NCI-H2227 treated with DMSO at 0.1 percent for 48 hours (cell line): ENCODE measurements at regions not wholly inside any gene's neighbourhood (a gene's known extent, or its start where the extent isn't known, plus 50 kb on each side); places are given as distances from the start of the nearest gene placed in this dataset.
"Not testable (repeated sequence)": the region's sequence is repeated elsewhere in the genome, so short reads cannot be mapped to it uniquely, and the experiment has no call there.

Experiments
- DNase-seq: peaks from one replicate; lab custom pipeline; 2025; lab: John Stamatoyannopoulos, UW

GRCh38 chr1:235059221-235059620, 69.4 kb downstream of the TOMM20 start:
- DNase-seq: no peak

- no peak for DNase-seq
These were observed 69.9 kb downstream of the TOMM20 start for GRCh38 chr1:235058695-235059094.

DNA sequence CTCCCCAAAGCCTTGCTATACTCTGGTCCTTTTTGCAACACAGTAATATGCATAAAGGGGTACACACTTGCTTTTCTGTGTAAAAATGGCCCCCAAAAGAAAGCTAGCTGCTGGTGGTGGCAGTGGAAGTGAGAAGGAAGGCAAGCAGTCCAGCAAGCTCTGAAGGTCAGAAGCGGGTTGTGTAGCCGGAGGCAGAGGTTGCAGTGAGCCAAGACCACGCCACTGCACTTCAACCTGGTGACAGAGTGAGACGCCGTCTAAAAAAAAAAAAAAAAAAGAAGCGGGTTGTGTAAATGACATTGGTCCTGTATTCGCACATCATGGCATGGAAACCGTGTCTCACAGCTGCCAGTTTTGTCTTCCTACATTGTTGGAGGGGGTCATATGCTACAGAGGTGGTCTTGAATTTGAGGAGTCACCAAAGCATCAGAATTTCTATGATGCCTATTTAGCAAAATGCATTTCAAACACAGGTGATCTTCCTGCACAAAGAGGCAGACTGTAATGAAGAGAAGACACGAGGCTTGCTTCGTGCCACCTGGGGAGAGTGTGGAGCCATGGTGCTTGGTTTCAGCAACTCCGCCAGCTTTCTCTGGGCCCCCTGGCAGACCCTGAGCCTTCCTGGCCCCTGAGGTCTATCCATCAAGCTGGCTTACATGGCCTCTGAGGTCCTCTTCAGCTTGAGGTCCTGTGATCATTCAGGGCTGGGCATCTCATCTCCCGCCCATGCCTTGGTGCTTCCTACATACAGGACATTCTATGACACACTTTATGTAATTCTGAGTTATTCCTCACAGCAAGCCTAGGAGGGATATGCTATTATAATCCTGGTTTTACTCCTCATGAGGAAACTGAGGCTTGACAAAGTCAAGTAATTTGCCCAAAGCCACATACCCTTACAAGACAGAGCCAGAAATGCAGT, 71.0 kb downstream of the TOMM20 start:
- DNase-seq: no peak

GRCh38 chr1:235056937-235057336, 71.7 kb downstream of the TOMM20 start:
- DNase-seq: no peak

GRCh38 chr1:235054936-235055335, 73.7 kb downstream of the TOMM20 start:
- DNase-seq: no peak

GRCh38 chr1:235054466-235054865, 74.2 kb downstream of the TOMM20 start:
- no peak for DNase-seq

DNA sequence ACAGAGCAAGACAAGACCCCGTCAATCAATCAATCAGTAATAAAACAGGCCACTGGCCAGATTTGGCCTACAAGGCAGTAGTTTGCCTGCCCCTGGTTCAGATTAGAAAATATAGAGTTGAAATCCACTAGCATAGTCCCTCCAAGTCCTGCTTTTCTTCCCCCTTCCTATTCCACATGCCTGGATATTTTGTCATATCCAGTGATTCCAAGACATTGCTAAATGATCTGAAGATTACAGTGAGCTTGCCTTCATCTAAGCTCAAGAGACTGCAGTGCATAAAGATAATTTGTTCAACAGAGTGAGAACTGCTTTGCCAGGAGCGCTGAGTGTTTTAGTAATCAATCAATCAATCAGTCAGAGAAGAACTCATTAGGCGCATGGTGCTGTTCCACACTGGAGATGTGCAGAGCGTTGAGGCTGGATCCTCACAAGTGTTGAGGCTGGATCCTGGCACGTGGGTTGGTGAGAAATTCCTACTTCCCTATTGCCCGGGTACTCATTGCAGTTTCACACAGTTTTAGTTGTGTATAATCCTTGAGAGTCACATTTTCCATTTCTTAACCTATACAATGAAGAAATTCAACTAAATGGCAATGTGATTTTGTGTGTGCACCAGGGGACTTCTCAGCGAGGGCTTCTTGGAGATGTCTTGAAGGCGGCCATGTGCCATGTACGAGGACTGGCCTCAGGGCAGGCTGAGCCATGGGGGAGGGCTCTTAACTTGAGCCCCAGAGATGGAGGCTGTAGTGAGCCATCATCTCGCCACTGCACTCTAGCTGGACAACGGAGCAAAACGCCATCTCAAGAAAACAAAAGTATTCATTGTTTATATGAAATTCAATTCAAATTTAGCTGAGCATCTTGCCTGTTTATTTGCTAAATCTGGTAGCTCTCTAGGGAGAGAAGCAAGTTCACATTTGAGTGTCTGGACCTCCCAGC, 76.3 kb downstream of the TOMM20 start:
- DNase-seq: no peak

DNA sequence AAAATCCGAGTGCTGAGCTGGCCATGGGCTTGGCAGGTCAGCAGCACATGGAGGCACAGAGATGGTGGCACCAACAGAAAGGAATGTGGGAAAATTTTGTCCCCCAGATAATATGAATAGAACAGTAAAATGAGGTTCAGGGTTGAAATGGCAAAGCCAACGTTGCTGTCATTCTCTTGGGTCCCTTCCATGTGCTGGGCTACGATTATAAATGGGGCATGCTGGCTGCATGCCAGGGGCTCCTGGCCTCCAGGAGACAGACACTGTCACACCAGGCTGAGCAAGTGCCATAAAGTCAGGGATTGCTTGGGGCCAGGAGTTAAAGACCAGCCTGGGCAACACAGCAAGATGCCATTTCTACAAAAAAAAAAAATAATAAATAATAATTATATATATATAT, 77.1 kb downstream of the TOMM20 start:
- DNase-seq: no peak

GRCh38 chr1:235050911-235051360, 77.7 kb downstream of the TOMM20 start:
- DNase-seq: no peak

GRCh38 chr1:235049716-235050378, 78.8 kb downstream of the TOMM20 start:
- not testable (repeated sequence) for DNase-seq

GRCh38 chr1:235049217-235049616, 79.4 kb downstream of the TOMM20 start:
- DNase-seq: no peak

- DNase-seq: no peak
These were observed 81.2 kb downstream of the TOMM20 start for GRCh38 chr1:235047331-235047871.

DNA sequence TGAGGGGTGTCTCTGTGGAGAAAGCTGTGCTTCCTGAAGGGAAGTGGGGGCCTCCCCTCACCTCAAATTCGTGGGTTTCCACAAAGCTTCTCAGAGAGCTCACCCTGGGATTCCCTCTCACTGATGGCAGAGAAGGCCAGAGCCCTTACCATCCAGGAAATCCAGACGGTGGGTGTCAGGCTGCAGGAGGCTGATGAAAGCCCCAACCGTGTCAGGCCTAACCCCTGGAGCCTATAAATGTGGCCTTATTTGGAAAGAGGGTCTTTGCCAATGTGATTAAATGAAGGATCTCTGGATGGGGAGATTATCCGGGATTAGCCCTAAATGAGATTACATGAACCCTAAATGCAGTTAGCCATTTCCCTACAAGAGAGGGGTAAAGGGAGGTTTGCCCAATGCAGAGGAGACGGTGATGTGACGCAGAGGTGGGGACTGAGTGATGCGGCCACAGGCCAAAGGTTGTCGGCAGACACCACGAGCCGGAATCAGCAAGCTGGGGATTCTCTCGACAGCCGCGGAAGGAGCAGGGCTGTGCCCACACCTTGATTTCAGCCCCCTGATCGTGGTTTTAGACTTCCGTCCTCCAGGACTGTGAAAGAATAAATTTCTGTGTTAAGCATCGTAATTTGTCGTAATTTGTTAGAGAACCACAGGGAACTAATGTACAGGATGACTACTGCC, 82.6 kb downstream of the TOMM20 start:
- no peak for DNase-seq

DNA sequence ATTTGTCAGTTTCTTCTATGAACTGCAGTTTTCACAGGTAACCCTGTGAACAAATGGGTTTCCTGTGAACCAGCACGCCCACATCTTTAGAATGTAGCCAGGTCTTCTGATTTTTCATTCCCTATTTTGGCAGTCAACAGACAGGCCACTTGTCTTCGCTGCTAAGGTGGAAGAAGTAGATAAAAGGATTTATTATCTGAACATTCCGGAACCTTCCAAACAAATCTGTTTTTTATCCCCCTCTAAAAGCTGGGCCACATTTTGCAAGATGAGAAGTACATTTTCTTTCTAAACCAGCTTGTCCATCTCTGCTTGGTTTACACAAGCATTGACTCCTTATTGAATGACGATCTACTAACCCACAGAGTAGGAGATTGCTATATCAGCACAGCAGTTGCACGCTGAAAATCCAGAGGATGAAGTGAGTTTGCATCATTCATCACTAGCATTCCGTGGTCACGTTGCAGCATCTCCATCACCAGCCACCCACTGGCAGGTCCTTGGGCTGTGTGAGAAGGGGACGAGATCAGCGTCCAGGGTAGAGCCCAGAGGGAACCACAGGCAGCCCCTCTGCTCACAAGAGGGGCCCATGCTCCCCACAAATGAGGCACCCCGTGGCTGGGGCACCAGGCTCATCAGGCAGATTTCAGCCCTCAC, 83.5 kb downstream of the TOMM20 start:
- DNase-seq: no peak

DNA sequence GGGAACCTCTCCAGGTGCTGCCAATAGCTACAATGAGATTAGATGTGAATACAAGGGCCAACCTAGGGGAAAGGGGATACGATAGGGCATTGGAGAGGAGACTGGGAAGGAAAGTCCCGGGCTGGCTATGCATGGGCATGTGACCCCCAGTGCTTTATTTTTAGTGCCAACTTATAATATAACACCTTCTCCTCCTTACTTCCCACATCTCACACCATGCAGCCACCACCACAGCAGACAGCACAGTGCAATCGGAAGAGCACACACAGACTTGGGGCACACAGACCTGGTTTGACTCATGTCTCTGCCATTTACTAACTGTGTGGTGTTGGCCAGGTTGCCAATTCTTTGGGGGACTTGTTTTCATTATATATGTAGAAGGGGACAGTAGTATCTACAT, 85.4 kb downstream of the TOMM20 start:
- no peak for DNase-seq

- DNase-seq: no peak
These were observed 89.9 kb downstream of the TOMM20 start for GRCh38 chr1:235038701-235039100.

DNA sequence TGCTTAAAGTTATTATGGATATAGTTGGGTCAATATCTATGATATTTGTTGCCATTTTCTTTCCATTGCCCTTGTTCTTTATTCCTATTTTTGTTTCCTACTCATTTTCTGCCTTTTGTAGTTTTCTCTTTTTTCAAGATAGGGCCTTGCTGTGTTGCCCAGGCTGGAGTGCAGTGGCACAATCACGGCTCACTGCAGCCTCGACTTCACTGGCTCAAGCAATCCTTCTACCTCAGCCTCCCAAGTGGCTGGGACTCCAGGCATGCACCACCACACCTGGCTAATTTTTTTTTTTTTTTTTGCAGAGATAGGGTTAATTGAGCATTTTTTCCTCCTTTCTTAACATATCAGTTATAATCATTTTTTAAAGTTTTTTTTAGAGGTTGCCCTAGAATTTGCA, 92.7 kb downstream of the TOMM20 start:
- DNase-seq: no peak

DNA sequence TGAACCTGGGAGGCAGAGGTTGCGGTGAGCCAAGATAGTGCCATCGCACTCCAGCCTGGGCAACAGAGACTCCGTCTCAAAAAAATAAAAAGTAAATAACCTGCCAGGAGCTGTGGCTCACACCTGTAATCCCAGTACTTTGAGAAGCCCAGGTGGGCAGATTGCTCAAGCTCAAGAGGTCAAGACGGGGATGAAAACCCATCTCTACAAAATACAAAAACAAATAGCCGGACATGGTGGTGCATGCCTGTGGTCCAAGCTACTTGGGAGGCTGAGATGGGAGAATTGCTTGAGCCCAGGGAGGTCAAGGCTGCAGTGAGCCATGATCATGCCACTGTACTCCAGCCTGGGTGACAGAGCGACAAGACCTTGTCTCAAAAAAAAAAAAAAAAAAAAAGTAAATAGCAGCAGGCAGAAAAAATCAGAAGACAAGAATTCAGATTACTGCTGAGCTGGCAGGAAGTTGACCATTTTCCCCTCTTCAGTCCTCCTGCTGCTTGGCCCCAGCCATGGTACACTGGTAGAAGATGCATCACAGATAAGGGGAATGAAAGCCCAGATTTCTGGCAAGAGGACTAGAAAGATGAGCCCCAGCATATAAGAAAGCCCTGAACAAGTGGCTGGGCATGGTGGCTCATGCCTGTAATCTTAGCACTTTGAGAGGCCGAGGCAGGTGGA, 97.6 kb downstream of the TOMM20 start:
- no peak for DNase-seq

- no peak for DNase-seq
These were observed 100.8 kb downstream of the TOMM20 start for GRCh38 chr1:235027862-235028250.
